Stimulated activated CD4-positive, alpha-beta T cell treated with anti-CD3 and anti-CD28 coated beads, Interleukin-4, amount 100 ng/mL, for 24 hours (primary cell): ENCODE measurements at regions not wholly inside any gene's neighbourhood (a gene's known extent, or its start where the extent isn't known, plus 50 kb on each side); places are given as distances from the start of the nearest gene placed in this dataset.
"Not testable (repeated sequence)": the region's sequence is repeated elsewhere in the genome, so short reads cannot be mapped to it uniquely, and the experiment has no call there.

Source experiments
- DNase-seq: peaks from one replicate; pipeline ENCODE4 v3.0.0-alpha.2; 2020

GRCh38 chr18:56000041-56000440, 412.0 kb upstream of the TCF4 start:
- no peak for DNase-seq

GRCh38 chr18:55999641-56000040, 411.6 kb upstream of the TCF4 start:
- no peak for DNase-seq

GRCh38 chr18:55998801-55999385, 410.9 kb upstream of the TCF4 start:
- no peak for DNase-seq

- DNase-seq: no peak
Observed at GRCh38 chr18:55998071-55998522, 410.1 kb upstream of the TCF4 start.

- no peak for DNase-seq
Observed at GRCh38 chr18:55997151-55997561, 409.2 kb upstream of the TCF4 start.

GRCh38 chr18:55996717-55997116, 408.7 kb upstream of the TCF4 start:
- DNase-seq: no peak

GRCh38 chr18:55990186-55990585, 402.2 kb upstream of the TCF4 start:
- DNase-seq: no peak

GRCh38 chr18:55988537-55988936, 400.5 kb upstream of the TCF4 start:
- DNase-seq: no peak

- DNase-seq: no peak
Observed at GRCh38 chr18:55983433-55983832, 395.4 kb upstream of the TCF4 start.

GRCh38 chr18:55982992-55983391, 395.0 kb upstream of the TCF4 start:
- no peak for DNase-seq

- no peak for DNase-seq
Observed at GRCh38 chr18:55981712-55982475, 393.9 kb upstream of the TCF4 start.

GRCh38 chr18:55974521-55974920, 386.5 kb upstream of the TCF4 start:
- no peak for DNase-seq

GRCh38 chr18:55968550-55968949, 380.6 kb upstream of the TCF4 start:
- DNase-seq: no peak

GRCh38 chr18:55967019-55967418, 379.0 kb upstream of the TCF4 start:
- no peak for DNase-seq

GRCh38 chr18:55964171-55964570, 376.2 kb upstream of the TCF4 start:
- no peak for DNase-seq

GRCh38 chr18:55953326-55953725, 365.3 kb upstream of the TCF4 start:
- DNase-seq: no peak

GRCh38 chr18:55951738-55952137, 363.7 kb upstream of the TCF4 start:
- DNase-seq: not testable (repeated sequence)

- no peak for DNase-seq
Observed at GRCh38 chr18:55950379-55951166, 362.6 kb upstream of the TCF4 start.

GRCh38 chr18:55934821-55935220, 346.8 kb upstream of the TCF4 start:
- DNase-seq: no peak

- no peak for DNase-seq
Observed at GRCh38 chr18:55932675-55933074, 344.7 kb upstream of the TCF4 start.

GRCh38 chr18:55927831-55928230, 339.8 kb upstream of the TCF4 start:
- DNase-seq: no peak

GRCh38 chr18:55925772-55926171, 337.8 kb upstream of the TCF4 start:
- no peak for DNase-seq

GRCh38 chr18:55920063-55920462, 332.1 kb upstream of the TCF4 start:
- no peak for DNase-seq

- no peak for DNase-seq
Observed at GRCh38 chr18:55918444-55918843, 330.5 kb upstream of the TCF4 start.
